Embryonic facial prominence (tissue), 1 donor: ENCODE measurements at regions not wholly inside any gene's neighbourhood (a gene's known extent, or its start where the extent isn't known, plus 50 kb on each side); places are given as distances from the start of the nearest gene placed in this dataset.
"Not testable (repeated sequence)": the region's sequence is repeated elsewhere in the genome, so short reads cannot be mapped to it uniquely, and the experiment has no call there.

ENCODE experiments used
- DNase-seq: peaks from one replicate; pipeline ENCODE4 v3.0.0-alpha.2; 2016; ENCODE audit errors: extremely low spot score

- DNase-seq: no peak
Observed at GRCh38 chr1:219726480-219727272, 113.8 kb upstream of the ZC3H11B start.

- DNase-seq: no peak
Observed at GRCh38 chr1:219724440-219724839, 111.5 kb upstream of the ZC3H11B start.

- no peak for DNase-seq
Observed at GRCh38 chr1:219717536-219717935, 104.6 kb upstream of the ZC3H11B start.

GRCh38 chr1:219716611-219717114 lies 103.8 kb upstream of the ZC3H11B start:
- DNase-seq: no peak

GRCh38 chr1:219713981-219714381 lies 101.1 kb upstream of the ZC3H11B start:
- DNase-seq: no peak

GRCh38 chr1:219712506-219712905 lies 99.6 kb upstream of the ZC3H11B start:
- DNase-seq: no peak

- no peak for DNase-seq
Observed at GRCh38 chr1:219710529-219711194, 97.8 kb upstream of the ZC3H11B start.

- DNase-seq: no peak
Observed at GRCh38 chr1:219708919-219709543, 96.1 kb upstream of the ZC3H11B start.

- not testable (repeated sequence) for DNase-seq
Observed at GRCh38 chr1:219707885-219708284, 95.0 kb upstream of the ZC3H11B start.

GRCh38 chr1:219704331-219704730 lies 91.4 kb upstream of the ZC3H11B start:
- DNase-seq: not testable (repeated sequence)

- DNase-seq: no peak
Observed at GRCh38 chr1:219703368-219703639, 90.4 kb upstream of the ZC3H11B start.

- no peak for DNase-seq
Observed at GRCh38 chr1:219701476-219701875, 88.6 kb upstream of the ZC3H11B start.

- no peak for DNase-seq
Observed at GRCh38 chr1:219699870-219700269, 87.0 kb upstream of the ZC3H11B start.

GRCh38 chr1:219697682-219698081 lies 84.8 kb upstream of the ZC3H11B start:
- no peak for DNase-seq

GRCh38 chr1:219692981-219693380 lies 80.1 kb upstream of the ZC3H11B start:
- DNase-seq: no peak

- DNase-seq: no peak
Observed at GRCh38 chr1:219689774-219690173, 76.9 kb upstream of the ZC3H11B start.

- DNase-seq: no peak
Observed at GRCh38 chr1:219687779-219688178, 74.9 kb upstream of the ZC3H11B start.

GRCh38 chr1:219686171-219686570 lies 73.3 kb upstream of the ZC3H11B start:
- DNase-seq: no peak

- no peak for DNase-seq
Observed at GRCh38 chr1:219682788-219683187, 69.9 kb upstream of the ZC3H11B start.

- DNase-seq: no peak
Observed at GRCh38 chr1:219681876-219682275, 69.0 kb upstream of the ZC3H11B start.

GRCh38 chr1:219676012-219676765 lies 63.3 kb upstream of the ZC3H11B start:
- no peak for DNase-seq
